ENCODE measurements at regions not wholly inside any gene's neighbourhood (a gene's known extent, or its start where the extent isn't known, plus 50 kb on each side); places are given as distances from the start of the nearest gene placed in this dataset.

GRCh38 chr21:31456201-31456600 lies 112.1 kb upstream of the TIAM1 start:
- TF ChIP-seq CTCF (IDR thresholded peaks at IDR 0.05; ENCODE audit: unreplicated experiment), result no peak
- peaks cover 5% of the 10 kb centered on the region for H3K36me3 Mint-ChIP-seq (ENCODE audit: insufficient read depth)
- peaks cover 5% of the 10 kb centered on the region for H3K9me3 Mint-ChIP-seq (ENCODE audit: low read depth)
- no peaks in the 10 kb centered on the region for H3K27me3 Mint-ChIP-seq
- H3K4me1 Mint-ChIP-seq (ENCODE audit: low read depth), result peaks cover 2% of the 10 kb centered on the region
- H3K27ac Mint-ChIP-seq, result no peak overlapping the region
- H3K4me3 Mint-ChIP-seq (ENCODE audit: low read depth), result no peak overlapping the region
- DNase-seq (ENCODE audit: low spot score, unreplicated experiment), result no peak

GRCh38 chr21:31455506-31455905 lies 111.4 kb upstream of the TIAM1 start:
- TF ChIP-seq CTCF (IDR thresholded peaks at IDR 0.05; ENCODE audit: unreplicated experiment), result no peak

GRCh38 chr21:31450980-31451379 lies 106.9 kb upstream of the TIAM1 start:
- Mint-ChIP-seq H3K4me1 (ENCODE audit: low read depth) (peaks cover 6% of the 10 kb centered on the region), H3K9me3 (ENCODE audit: low read depth) (peaks cover 5% of the 10 kb centered on the region), H3K4me3 (ENCODE audit: low read depth) (no peak overlapping the region), H3K36me3 (ENCODE audit: insufficient read depth) (peaks cover 8% of the 10 kb centered on the region), H3K27ac (no peak overlapping the region), H3K27me3 (no peaks in the 10 kb centered on the region)
- DNase-seq (ENCODE audit: low spot score, unreplicated experiment), result no peak
- no peak for TF ChIP-seq CTCF (IDR thresholded peaks at IDR 0.05; ENCODE audit: unreplicated experiment)

More at GRCh38 chr21:31455506-31455905, 111.4 kb upstream of the TIAM1 start:
- no peak overlapping the region for H3K4me3 Mint-ChIP-seq (ENCODE audit: low read depth)
- H3K9me3 Mint-ChIP-seq (ENCODE audit: low read depth), result peaks cover 5% of the 10 kb centered on the region
- H3K27me3 Mint-ChIP-seq, result no peaks in the 10 kb centered on the region
- H3K36me3 Mint-ChIP-seq (ENCODE audit: insufficient read depth), result peaks cover 5% of the 10 kb centered on the region
- H3K27ac Mint-ChIP-seq, result no peak overlapping the region
- no peak for DNase-seq (ENCODE audit: low spot score, unreplicated experiment)
- peaks cover 3% of the 10 kb centered on the region for H3K4me1 Mint-ChIP-seq (ENCODE audit: low read depth)

GRCh38 chr21:31449921-31450535 lies 106.0 kb upstream of the TIAM1 start:
- peaks cover 8% of the 10 kb centered on the region for H3K36me3 Mint-ChIP-seq (ENCODE audit: insufficient read depth)
- H3K27ac Mint-ChIP-seq, result no peak overlapping the region
- no peaks in the 10 kb centered on the region for H3K27me3 Mint-ChIP-seq
- TF ChIP-seq CTCF (IDR thresholded peaks at IDR 0.05; ENCODE audit: unreplicated experiment), result no peak
- no peak for DNase-seq (ENCODE audit: low spot score, unreplicated experiment)
- peaks cover 4% of the 10 kb centered on the region for H3K4me1 Mint-ChIP-seq (ENCODE audit: low read depth)
- peaks cover 5% of the 10 kb centered on the region for H3K9me3 Mint-ChIP-seq (ENCODE audit: low read depth)
- no peak overlapping the region for H3K4me3 Mint-ChIP-seq (ENCODE audit: low read depth)

GRCh38 chr21:31448496-31448895 lies 104.4 kb upstream of the TIAM1 start:
- Mint-ChIP-seq H3K36me3 (ENCODE audit: insufficient read depth) (peaks cover 8% of the 10 kb centered on the region), H3K4me1 (ENCODE audit: low read depth) (peaks cover 4% of the 10 kb centered on the region), H3K27ac (no peak overlapping the region), H3K27me3 (no peaks in the 10 kb centered on the region), H3K4me3 (ENCODE audit: low read depth) (no peak overlapping the region), H3K9me3 (ENCODE audit: low read depth) (peaks cover 5% of the 10 kb centered on the region)
- no peak for DNase-seq (ENCODE audit: low spot score, unreplicated experiment)
- no peak for TF ChIP-seq CTCF (IDR thresholded peaks at IDR 0.05; ENCODE audit: unreplicated experiment)

Measured in progenitor cell of endocrine pancreas (in vitro differentiated cells).